ENCODE measurements at regions not wholly inside any gene's neighbourhood (a gene's known extent, or its start where the extent isn't known, plus 50 kb on each side); places are given as distances from the start of the nearest gene placed in this dataset.
"Not testable (repeated sequence)": the region's sequence is repeated elsewhere in the genome, so short reads cannot be mapped to it uniquely, and the experiment has no call there.

DNA sequence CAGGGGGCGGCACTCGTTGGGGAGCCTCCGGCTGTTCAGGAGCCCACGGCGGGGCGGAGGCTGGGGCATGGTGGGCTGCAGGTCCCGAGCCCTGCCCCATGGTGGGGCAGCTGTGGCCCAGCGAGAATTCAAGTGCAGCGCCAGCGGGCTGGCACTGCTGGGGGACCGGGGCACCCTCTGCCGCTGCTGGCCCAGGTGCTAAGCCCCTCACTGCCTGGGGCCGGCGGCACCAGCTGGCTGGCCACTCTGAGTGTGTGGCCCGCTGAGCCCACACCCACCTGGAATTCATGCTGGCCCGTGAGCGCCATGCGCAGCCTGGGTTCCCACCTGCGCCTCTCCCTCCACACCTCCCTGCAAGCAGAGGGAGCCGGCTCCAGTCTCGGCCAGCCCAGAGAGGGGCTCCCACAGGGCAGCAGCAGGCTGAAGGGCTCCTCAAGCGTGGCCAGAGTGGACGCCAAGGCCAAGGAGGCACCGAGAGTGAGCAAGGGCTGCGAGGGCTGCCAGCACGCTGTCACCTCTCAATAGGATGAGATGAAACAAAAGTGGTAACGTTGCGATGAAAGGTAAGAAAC, 464.9 kb downstream of the PCDH7 start:
- H3K27ac Mint-ChIP-seq = no peak overlapping the region
- H3K4me3 Mint-ChIP-seq = no peak overlapping the region
- no peaks in the 10 kb centered on the region for H3K27me3 Mint-ChIP-seq
- H3K4me1 Mint-ChIP-seq = no peaks in the 10 kb centered on the region
- no peak for DNase-seq
- H3K9me3 Mint-ChIP-seq = peaks cover 7% of the 10 kb centered on the region
- no peaks in the 10 kb centered on the region for H3K36me3 Mint-ChIP-seq

DNA sequence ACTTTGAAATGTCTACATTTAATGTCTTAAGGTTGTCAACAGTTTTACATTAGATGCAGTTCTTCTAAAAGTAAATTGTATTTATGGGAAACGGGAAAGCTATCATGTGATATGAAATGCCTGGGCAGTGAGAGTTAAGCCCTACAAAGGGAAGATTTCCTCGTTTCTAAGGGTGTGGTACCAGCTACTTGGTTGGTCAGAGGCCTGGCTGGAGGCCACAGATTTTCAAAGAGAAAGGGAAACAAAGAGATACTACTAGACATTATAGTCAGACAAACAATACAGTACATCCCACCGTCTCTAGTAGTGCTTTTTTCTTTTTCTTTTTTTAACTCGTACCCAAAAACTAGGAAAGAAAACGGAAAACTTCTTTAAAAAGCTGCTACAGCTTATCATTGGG, 467.8 kb downstream of the PCDH7 start:
- no peak overlapping the region for H3K4me3 Mint-ChIP-seq
- no peaks in the 10 kb centered on the region for H3K27me3 Mint-ChIP-seq
- no peak for DNase-seq
- no peaks in the 10 kb centered on the region for H3K36me3 Mint-ChIP-seq
- no peak overlapping the region for H3K27ac Mint-ChIP-seq
- no peaks in the 10 kb centered on the region for H3K4me1 Mint-ChIP-seq
- peaks cover 10% of the 10 kb centered on the region for H3K9me3 Mint-ChIP-seq

DNA sequence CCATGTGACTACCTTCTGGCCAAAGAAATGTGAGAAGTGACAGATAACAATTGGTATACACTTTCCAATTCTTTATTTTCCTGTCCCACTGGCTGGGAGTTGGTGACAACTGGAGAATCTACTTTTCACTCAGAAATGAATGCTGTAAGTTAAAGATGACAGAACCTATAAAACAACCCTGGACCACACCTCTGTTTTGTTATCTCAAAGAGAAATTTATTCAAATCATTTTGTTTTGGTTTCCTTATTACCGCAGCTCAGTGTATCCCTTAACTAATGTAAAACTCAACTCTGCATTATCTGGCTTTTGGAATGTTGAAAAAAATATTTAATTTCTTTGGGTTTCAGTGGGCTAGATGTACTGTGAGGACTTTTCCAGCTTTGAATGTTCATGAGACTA, 469.8 kb downstream of the PCDH7 start:
- Mint-ChIP-seq H3K36me3 (no peaks in the 10 kb centered on the region), H3K4me3 (no peak overlapping the region), H3K4me1 (no peaks in the 10 kb centered on the region), H3K27me3 (no peaks in the 10 kb centered on the region), H3K27ac (no peak overlapping the region), H3K9me3 (peaks cover 10% of the 10 kb centered on the region)
- DNase-seq = no peak

DNA sequence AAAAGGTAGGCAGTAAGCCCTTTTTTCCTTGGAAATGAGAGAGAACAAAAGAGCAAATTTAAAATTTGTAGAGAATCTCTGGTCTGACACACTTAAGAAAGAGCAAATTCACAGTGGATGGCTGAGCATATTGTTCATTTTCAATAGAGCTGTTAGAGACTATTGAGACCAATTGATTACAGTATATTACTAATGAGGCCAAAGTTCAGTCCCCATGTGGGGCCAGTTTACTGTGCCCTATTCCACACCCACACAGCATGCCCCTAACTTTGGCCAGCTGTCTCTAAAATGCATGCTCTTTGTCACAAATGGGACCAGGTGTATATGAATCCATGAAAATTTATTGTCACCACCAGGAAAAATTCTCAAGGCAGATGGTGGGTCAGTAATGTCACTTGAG, 470.5 kb downstream of the PCDH7 start:
- H3K27ac Mint-ChIP-seq = no peak overlapping the region
- H3K4me1 Mint-ChIP-seq = no peaks in the 10 kb centered on the region
- DNase-seq = no peak
- H3K4me3 Mint-ChIP-seq = no peak overlapping the region
- H3K27me3 Mint-ChIP-seq = no peaks in the 10 kb centered on the region
- H3K36me3 Mint-ChIP-seq = no peaks in the 10 kb centered on the region
- peaks cover 10% of the 10 kb centered on the region for H3K9me3 Mint-ChIP-seq

DNA sequence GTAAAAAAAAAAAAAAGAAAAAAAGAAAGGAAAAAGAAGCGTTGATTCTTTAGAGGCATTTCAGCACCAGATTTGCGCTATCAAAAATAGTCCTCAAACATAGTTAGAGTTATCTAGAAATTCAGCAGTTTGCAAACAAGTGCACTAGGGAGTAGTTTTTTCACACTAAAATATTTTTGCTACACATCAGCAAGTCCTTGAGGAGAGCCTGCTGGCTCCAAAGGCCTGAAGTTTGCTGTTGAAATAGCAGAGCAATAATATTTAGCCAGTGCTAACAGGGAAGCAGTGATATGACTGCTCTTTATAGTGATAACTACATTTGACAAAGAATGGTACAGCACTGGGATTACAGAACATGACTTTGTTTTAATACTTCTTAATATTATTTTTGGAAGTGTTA, 472.2 kb downstream of the PCDH7 start:
- no peak overlapping the region for H3K27ac Mint-ChIP-seq
- peaks cover 10% of the 10 kb centered on the region for H3K9me3 Mint-ChIP-seq
- no peaks in the 10 kb centered on the region for H3K4me1 Mint-ChIP-seq
- H3K36me3 Mint-ChIP-seq = no peaks in the 10 kb centered on the region
- DNase-seq = no peak
- H3K27me3 Mint-ChIP-seq = no peaks in the 10 kb centered on the region
- H3K4me3 Mint-ChIP-seq = no peak overlapping the region

DNA sequence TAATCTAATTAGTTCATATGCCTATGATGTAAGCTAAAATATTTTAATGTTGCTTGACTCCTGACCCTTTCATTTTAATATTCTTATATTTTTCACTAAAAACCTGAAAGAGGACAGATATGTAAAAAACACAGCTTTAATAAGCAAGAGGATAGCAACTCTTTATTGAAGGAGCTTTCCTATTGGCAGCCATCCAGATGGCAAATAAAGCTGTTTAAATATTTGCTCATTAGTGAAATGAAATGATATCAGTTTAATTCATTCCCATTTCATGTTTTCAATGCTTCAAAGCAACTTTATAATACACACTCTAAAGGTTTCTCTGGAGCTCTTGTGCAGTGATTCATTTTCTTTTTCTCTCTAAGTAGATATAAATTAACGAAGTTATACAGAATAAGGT, 473.4 kb downstream of the PCDH7 start:
- Mint-ChIP-seq H3K4me3 (no peak overlapping the region), H3K9me3 (peaks cover 10% of the 10 kb centered on the region), H3K27me3 (no peaks in the 10 kb centered on the region), H3K27ac (no peak overlapping the region), H3K36me3 (no peaks in the 10 kb centered on the region), H3K4me1 (no peaks in the 10 kb centered on the region)
- no peak for DNase-seq

DNA sequence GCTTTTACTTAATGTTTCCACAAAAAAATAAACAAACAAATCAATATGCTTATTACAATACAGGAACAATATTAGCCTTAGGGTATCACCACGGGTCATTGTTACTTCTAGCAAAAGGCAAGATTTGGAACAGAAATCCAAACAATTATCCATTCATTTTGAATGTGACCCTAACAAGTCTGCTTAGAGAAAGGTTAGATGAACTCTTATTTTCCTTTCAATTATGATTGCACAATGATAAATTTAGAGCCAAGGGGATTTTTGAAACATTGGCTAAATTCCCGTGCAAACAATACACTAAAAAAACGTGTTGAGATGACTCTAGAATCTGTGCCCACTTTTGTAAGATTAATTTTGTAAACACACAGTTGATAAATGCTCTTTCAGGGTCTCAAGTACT, 474.7 kb downstream of the PCDH7 start:
- H3K4me1 Mint-ChIP-seq = no peaks in the 10 kb centered on the region
- H3K27ac Mint-ChIP-seq = no peak overlapping the region
- H3K27me3 Mint-ChIP-seq = no peaks in the 10 kb centered on the region
- H3K9me3 Mint-ChIP-seq = peaks cover 10% of the 10 kb centered on the region
- H3K36me3 Mint-ChIP-seq = no peaks in the 10 kb centered on the region
- no peak for DNase-seq
- H3K4me3 Mint-ChIP-seq = no peak overlapping the region

DNA sequence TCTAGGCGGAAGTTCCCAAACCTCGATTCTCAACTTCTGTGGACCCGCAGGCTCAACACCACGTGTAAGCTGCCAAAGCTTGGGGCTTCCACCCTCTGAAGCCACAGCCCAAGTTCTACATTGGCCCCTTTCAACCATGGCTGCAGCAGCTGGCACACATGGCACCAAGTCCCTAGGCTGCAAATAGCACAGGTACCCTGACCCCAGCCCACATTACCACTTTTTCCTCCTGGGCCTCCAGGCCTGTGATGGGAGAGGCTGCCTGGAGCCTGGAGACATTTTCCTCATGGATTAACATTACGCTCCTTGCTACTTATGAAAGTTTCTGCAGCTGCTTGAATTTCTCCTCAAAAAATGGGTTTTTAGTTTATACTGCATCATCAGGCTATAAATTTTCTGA, 479.5 kb downstream of the PCDH7 start:
- Mint-ChIP-seq H3K27me3 (no peaks in the 10 kb centered on the region), H3K4me3 (no peak overlapping the region), H3K36me3 (no peaks in the 10 kb centered on the region)

DNA sequence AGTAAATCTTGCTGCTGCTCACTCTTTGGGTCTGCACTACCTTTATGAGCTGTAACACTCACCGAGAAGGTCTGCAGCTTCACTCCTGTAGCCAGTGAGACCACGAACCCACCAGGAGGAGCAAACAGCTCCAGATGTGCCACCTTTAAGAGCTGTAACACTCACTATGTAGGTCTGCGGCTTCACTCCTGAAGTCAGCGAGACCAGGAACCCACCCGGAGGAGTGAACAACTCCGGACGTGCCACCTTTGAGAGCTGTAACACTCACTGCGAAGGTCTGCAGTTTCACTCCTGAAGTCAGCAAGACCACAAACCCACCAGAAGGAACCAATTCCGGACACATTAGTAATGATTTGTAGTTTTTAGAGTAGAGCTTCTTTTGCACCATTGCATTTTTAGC, 481.9 kb downstream of the PCDH7 start:
- H3K36me3 Mint-ChIP-seq, H3K4me1 Mint-ChIP-seq, H3K27me3 Mint-ChIP-seq, H3K4me3 Mint-ChIP-seq, H3K9me3 Mint-ChIP-seq, H3K27ac Mint-ChIP-seq, DNase-seq: not testable (repeated sequence)

More for the DNA sequence above, 479.5 kb downstream of the PCDH7 start:
- Mint-ChIP-seq H3K9me3 (peaks cover 8% of the 10 kb centered on the region), H3K4me1 (no peaks in the 10 kb centered on the region), H3K27ac (no peak overlapping the region)
- DNase-seq = no peak

DNA sequence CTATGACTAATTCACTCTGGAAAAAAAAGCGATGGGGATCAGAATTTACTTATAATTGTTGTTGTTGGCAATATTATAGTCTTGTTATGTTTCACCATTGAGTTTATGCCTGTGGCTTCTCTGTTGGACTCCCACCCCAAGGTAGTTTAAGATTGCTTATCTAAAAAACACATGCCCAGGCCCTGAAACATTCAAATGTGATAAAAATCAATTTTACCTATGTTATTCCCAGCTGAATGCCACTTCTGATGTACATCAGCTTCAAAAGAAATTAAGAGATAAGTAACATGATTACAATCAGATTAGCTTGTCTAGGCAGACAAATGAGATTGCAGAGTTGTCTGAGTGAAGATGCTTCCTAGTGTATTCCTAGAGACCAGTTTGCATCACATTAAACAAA, 484.7 kb downstream of the PCDH7 start:
- Mint-ChIP-seq H3K9me3 (peaks cover 5% of the 10 kb centered on the region), H3K27me3 (no peaks in the 10 kb centered on the region), H3K4me1 (no peaks in the 10 kb centered on the region), H3K4me3 (no peak overlapping the region), H3K36me3 (no peaks in the 10 kb centered on the region), H3K27ac (no peak overlapping the region)
- DNase-seq = no peak

DNA sequence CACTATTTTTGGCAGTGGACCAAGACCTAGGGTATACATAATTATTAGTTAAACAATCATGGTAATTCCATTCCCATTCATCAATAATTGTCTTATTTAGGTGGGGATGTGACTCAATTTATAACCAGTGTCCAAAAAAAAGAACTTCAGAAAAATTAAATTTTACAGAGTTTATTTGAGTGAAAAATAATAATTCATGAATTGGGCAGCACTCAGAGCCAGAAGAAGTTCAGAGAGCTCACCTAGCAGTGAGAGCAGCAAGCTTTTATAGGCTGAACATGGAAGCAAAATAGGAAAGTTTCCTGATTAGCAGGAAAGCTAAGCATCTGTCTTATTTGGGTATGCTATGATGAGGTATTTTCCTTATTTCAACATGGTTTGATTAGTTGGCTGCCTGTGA, 500.8 kb downstream of the PCDH7 start:
- Mint-ChIP-seq H3K4me1 (no peaks in the 10 kb centered on the region), H3K9me3 (peaks cover 1% of the 10 kb centered on the region), H3K36me3 (no peaks in the 10 kb centered on the region), H3K4me3 (no peak overlapping the region), H3K27me3 (no peaks in the 10 kb centered on the region), H3K27ac (no peak overlapping the region)
- DNase-seq = no peak

DNA sequence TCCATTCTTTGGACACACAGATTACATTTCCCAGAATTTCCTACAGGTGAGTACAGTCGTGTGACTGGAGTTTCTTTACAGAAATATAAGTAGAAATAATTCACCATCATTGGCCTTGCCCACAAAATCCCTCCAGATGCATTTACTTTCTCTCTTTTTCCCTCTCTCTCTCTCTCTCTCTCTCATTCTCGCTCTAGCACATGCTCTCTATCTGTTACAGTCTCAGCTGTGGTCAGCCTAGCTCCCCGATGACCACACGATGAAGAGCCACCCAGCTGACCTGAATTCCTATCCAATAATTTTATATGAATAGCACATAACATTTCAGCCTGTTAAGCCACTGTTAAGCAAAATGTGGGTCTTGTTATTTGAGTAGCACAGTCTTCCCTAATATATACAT, 507.9 kb downstream of the PCDH7 start:
- H3K4me1 Mint-ChIP-seq = no peaks in the 10 kb centered on the region
- no peak for DNase-seq
- no peaks in the 10 kb centered on the region for H3K36me3 Mint-ChIP-seq
- H3K9me3 Mint-ChIP-seq = peaks cover 1% of the 10 kb centered on the region
- no peak overlapping the region for H3K4me3 Mint-ChIP-seq
- H3K27ac Mint-ChIP-seq = no peak overlapping the region
- no peaks in the 10 kb centered on the region for H3K27me3 Mint-ChIP-seq

DNA sequence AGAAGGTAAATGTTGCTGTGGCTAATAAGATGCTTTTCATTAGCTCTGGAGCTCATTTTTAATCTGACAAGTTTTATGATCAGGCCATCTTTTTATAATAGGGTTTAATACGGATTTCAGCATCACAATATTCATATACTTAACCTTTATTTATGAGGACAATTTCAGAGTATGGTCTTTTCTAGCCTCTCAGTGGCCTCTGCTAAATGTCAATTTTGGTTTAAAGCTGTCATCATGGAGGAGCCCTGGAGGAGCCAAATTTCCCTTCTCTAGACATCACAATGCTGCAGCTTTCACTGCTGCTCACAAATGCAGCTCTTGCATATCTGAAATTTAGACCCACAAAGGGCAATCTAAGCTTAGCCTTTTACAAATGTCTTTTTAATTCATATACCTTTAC, 510.4 kb downstream of the PCDH7 start:
- no peak for DNase-seq
- Mint-ChIP-seq H3K9me3 (no peaks in the 10 kb centered on the region), H3K27me3 (no peaks in the 10 kb centered on the region), H3K4me1 (no peaks in the 10 kb centered on the region), H3K36me3 (no peaks in the 10 kb centered on the region), H3K4me3 (no peak overlapping the region), H3K27ac (no peak overlapping the region)

DNA sequence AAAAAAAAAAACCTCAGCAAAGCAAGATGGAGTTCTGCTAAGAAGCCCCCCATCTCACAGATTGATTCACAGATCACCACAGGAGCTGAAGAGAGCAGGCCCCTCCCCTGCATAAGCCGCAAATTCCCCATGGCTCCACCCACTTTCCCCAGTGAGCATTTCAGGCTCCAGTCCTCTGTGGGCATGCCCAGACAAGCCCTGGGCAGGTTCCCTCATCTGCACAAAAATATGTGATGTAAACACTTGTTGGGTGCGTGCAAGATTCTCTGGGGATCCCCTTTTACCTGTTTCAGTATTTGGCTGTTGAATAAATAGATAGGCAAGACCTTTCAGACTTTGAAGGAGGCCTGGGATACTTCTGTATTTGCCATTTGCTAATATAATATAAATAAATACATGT, 514.3 kb downstream of the PCDH7 start:
- Mint-ChIP-seq H3K4me1 (no peaks in the 10 kb centered on the region), H3K27me3 (no peaks in the 10 kb centered on the region), H3K36me3 (no peaks in the 10 kb centered on the region), H3K4me3 (no peak overlapping the region), H3K27ac (no peak overlapping the region), H3K9me3 (no peaks in the 10 kb centered on the region)
- no peak for DNase-seq

DNA sequence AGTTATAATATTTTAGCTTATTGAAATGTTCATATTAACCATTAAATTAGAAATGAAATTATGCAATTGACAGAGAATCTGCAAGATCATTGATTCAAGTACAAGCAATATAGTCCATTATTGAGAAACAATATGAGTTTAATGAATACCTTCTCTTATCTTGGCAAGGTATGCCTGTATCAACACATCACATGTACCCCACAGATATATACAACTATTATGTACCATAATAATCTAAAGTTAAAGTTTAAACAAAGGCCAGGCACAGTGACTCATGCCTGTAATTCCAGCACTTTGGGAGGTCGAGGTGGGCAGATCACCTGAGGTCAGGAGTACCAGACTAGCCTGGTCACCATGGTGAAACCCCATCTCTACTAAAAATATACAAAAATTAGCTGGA, 514.7 kb downstream of the PCDH7 start:
- Mint-ChIP-seq H3K4me3 (no peak overlapping the region), H3K27me3 (no peaks in the 10 kb centered on the region)

DNA sequence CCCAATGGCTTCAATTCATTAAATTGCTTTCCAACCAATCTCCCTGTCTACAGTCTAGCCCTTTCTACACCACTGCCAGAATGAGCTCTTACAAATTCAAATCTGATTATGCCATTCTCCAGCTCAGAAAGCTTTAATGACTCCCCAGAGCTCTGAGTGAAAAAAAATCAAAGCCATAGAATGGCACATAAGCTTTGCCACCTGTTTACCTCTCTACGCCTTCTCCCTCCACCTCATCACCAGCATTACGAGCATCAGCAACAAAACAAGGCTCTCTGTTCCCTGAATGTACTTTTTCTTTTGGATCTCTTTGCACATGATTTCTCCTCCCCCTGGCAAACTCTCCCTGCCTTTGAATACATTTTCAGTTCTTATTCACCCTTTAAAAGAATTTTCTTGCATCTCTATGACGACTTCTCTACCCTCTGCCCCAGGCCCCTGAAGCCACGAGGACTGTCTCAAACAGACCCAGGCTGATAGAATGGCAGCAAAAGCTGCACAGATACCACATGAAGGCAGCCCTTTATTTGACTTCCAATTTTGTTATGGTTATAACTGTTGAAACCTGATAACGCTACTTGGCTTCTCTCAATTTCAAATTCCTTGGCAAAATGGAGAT, 516.0 kb downstream of the PCDH7 start:
- Mint-ChIP-seq H3K27me3 (no peaks in the 10 kb centered on the region), H3K27ac (no peak overlapping the region), H3K36me3 (no peaks in the 10 kb centered on the region), H3K4me3 (no peak overlapping the region), H3K9me3 (no peaks in the 10 kb centered on the region), H3K4me1 (no peaks in the 10 kb centered on the region)
- DNase-seq = no peak

More for the DNA sequence above, 514.7 kb downstream of the PCDH7 start:
- no peaks in the 10 kb centered on the region for H3K36me3 Mint-ChIP-seq
- H3K9me3 Mint-ChIP-seq = no peaks in the 10 kb centered on the region
- H3K4me1 Mint-ChIP-seq = no peaks in the 10 kb centered on the region
- H3K27ac Mint-ChIP-seq = no peak overlapping the region
- no peak for DNase-seq
